ENCODE measurements at regions not wholly inside any gene's neighbourhood (a gene's known extent, or its start where the extent isn't known, plus 50 kb on each side); places are given as distances from the start of the nearest gene placed in this dataset.
"Not testable (repeated sequence)": the region's sequence is repeated elsewhere in the genome, so short reads cannot be mapped to it uniquely, and the experiment has no call there.

DNA sequence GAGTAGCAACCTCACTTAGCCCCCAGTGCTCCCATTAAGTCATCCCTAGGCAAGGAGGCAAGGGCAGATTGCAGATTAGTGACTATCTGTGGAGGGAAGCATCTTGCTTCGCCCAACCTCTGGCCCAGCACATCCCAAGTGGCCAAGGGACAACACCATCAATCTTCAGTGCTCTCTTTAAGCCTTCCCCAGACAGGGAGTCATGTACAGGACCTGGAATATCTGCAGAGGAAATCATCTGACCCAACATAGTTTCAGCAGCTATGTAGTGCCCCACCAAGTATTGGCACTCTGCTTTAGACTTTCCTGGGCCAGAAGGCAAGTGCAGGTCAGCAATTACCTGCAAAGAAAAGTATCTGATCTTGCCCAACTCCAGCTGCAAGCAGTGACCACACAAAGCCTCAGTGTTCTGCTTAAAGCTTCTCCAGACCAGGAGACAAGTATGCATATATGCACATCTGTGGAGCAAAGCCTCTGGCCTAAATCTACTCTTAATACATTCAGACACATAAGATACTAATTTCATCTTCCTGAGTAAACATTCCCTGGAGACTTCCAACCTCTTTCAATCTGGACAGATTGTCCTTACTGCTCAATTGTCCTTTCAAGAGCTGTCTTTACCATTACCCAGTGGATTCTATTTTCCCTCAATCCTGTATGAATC, 224.8 kb upstream of the VLDLR start:
- H3K4me1 ChIP-seq, result no peaks in the 10 kb centered on the region
- no peak overlapping the region for H3K27ac ChIP-seq

DNA sequence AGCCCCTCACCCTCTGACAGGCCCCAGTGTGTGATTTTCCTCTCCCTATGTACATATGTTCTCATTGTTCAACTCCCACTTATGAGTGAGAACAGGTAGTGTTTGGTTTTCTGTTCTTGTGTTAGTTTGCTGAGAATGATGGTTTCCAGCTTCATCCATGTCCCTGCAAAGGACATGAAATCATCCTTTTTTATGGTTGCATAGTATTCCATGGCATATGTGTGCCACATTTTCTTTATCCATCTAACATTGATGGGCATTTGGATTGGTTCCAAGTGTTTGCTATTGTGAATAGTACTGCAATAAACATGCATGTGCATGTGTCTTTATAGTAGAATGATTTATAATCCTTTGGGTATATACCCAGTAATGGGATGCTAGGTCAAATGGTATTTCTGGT, 223.7 kb upstream of the VLDLR start:
- H3K27ac ChIP-seq; H3K9me3 ChIP-seq; intact Hi-C loops (cut with DNase I; ENCODE audit: low total_unique reads); DNase-seq; H3K36me3 ChIP-seq; H3K27me3 ChIP-seq; H3K4me1 ChIP-seq; H3K4me3 ChIP-seq: not testable (repeated sequence)

More for the DNA sequence above, 224.8 kb upstream of the VLDLR start:
- intact Hi-C loops (cut with DNase I; ENCODE audit: low total_unique reads), result no loop called here
- Histone ChIP-seq H3K9me3 (no peaks in the 10 kb centered on the region), H3K36me3 (no peaks in the 10 kb centered on the region), H3K4me3 (no peak overlapping the region), H3K27me3 (no peaks in the 10 kb centered on the region)
- TF ChIP-seq POLR2A (IDR thresholded peaks at IDR 0.05), result no peak
- TF ChIP-seq, protein P1, sequence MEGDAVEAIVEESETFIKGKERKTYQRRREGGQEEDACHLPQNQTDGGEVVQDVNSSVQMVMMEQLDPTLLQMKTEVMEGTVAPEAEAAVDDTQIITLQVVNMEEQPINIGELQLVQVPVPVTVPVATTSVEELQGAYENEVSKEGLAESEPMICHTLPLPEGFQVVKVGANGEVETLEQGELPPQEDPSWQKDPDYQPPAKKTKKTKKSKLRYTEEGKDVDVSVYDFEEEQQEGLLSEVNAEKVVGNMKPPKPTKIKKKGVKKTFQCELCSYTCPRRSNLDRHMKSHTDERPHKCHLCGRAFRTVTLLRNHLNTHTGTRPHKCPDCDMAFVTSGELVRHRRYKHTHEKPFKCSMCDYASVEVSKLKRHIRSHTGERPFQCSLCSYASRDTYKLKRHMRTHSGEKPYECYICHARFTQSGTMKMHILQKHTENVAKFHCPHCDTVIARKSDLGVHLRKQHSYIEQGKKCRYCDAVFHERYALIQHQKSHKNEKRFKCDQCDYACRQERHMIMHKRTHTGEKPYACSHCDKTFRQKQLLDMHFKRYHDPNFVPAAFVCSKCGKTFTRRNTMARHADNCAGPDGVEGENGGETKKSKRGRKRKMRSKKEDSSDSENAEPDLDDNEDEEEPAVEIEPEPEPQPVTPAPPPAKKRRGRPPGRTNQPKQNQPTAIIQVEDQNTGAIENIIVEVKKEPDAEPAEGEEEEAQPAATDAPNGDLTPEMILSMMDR (IDR thresholded peaks at IDR 0.05), result no peak
- no peak for DNase-seq

DNA sequence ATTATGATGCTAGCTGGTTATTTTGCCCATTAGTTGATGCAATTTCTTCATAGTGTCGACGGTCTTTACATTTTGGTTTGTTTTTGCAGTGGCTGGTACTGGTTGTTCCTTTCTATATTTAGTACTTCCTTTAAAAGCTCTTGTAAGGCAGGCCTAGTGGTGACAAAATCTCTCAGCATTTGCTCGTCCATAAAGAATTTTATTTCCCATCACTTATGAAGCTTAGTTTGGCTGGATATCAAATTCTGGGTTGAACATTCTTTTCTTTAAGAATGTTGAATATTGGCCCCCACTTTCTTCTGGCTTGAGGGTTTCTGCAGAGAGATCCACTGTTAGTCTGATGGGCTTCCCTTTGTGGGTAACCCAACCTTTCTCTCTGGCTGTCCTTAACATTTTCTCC, 219.8 kb upstream of the VLDLR start:
- H3K4me1 ChIP-seq; H3K27me3 ChIP-seq; H3K36me3 ChIP-seq; H3K9me3 ChIP-seq; DNase-seq; H3K27ac ChIP-seq; H3K4me3 ChIP-seq; intact Hi-C loops (cut with DNase I; ENCODE audit: low total_unique reads): not testable (repeated sequence)

DNA sequence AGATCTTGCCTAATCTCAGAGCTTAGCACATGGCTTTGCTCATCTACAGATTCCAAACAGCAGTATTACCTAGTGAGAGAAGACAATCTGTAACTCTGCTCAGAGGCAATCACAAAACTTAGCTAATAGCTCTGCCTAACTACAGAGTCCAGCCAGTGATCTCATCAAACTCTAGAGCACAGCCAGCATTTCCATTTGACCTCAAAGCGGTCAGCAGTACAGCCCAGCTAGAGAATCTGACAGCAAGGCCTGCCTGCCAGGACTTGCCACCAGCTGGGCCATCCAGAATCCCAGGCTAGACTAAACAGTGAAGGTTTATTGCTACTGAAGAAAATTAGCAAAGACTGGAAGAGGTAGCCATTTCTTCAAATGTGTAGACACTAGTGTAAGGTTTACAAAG, 217.9 kb upstream of the VLDLR start:
- intact Hi-C loops (cut with DNase I; ENCODE audit: low total_unique reads), result no loop called here
- DNase-seq, result no peak
- no peaks in the 10 kb centered on the region for H3K4me1 ChIP-seq
- H3K27me3 ChIP-seq, result no peaks in the 10 kb centered on the region
- no peaks in the 10 kb centered on the region for H3K36me3 ChIP-seq
- no peak overlapping the region for H3K27ac ChIP-seq
- no peaks in the 10 kb centered on the region for H3K9me3 ChIP-seq
- TF ChIP-seq, protein P1 (IDR thresholded peaks at IDR 0.05), result no peak
- no peak for TF ChIP-seq POLR2A (IDR thresholded peaks at IDR 0.05)
- no peak overlapping the region for H3K4me3 ChIP-seq

DNA sequence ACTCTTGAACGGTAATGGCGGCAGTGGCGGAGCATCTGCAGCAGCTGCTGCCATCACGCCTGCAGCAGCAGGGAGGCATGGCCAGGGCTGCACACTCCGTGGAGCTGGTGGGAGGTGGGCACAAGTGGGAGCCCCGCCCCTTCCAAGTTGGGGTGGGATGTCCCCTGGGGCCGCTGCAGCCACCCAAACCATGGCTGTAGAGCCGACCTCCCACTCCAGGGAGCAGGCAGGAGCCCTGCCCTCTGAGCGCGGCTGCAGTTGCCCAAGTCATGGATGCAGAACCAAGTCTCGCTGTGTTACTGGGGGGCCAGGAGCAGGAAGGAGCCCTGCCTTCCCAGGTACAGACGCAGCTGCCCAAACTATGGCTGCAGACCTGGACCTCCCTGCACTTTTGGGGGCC, 215.3 kb upstream of the VLDLR start:
- TF ChIP-seq POLR2A (IDR thresholded peaks at IDR 0.05), result no peak
- TF ChIP-seq, protein P1 (IDR thresholded peaks at IDR 0.05), result no peak
- intact Hi-C loops (cut with DNase I; ENCODE audit: low total_unique reads), result no loop called here
- no peaks in the 10 kb centered on the region for H3K9me3 ChIP-seq

DNA sequence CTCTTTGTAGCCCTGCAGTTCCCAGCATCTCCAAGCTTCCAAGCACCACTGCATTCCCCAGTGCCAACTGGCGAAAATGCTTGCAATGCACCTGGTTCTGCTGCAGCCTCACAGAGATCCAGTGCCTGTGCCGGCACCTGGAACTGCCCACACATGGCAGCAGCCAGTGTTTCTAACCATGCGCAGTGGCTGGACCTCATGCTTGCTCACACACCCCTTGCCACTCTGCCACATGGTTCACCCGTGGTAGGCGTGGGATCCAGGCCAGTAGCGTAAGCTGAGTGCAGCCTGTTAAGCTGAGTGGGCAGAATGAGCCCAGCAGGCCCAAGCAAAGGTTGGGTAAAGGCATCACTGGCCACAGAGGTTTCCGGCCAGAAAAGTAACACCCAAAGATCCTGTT, 214.1 kb upstream of the VLDLR start:
- Histone ChIP-seq H3K4me1 (peaks cover 0 to 4% of the 10 kb centered on the region in 2 donors), H3K27ac (no peak overlapping the region), H3K36me3 (no peaks in the 10 kb centered on the region), H3K27me3 (no peaks in the 10 kb centered on the region), H3K4me3 (no peak overlapping the region), H3K9me3 (no peaks in the 10 kb centered on the region)
- intact Hi-C loops (cut with DNase I; ENCODE audit: low total_unique reads), result no loop called here
- TF ChIP-seq, protein P1 (IDR thresholded peaks at IDR 0.05), result no peak
- no peak for DNase-seq

More for the DNA sequence above, 215.3 kb upstream of the VLDLR start:
- DNase-seq, result no peak
- Histone ChIP-seq H3K27ac (no peak overlapping the region), H3K27me3 (no peaks in the 10 kb centered on the region), H3K4me1 (no peaks in the 10 kb centered on the region), H3K4me3 (no peak overlapping the region), H3K36me3 (no peaks in the 10 kb centered on the region)
